Heart left ventricle (tissue), 16 donors: ENCODE measurements at regions not wholly inside any gene's neighbourhood (a gene's known extent, or its start where the extent isn't known, plus 50 kb on each side); places are given as distances from the start of the nearest gene placed in this dataset.

Experiments used
- ATAC-seq, 4 donors: fragments of 200-7000 bp; cut with Tn5 transposase; one replicate each; pipeline ENCODE4 v1.9.1; 2020 to 2022; ENCODE audit warnings: moderate library complexity in 4 of 4, mild to moderate bottlenecking in 3 of 4, moderate number of reproducible peaks in 1 of 4
- DNase-seq, 5 donors: peaks; one replicate each; pipeline ENCODE4 v3.0.0-alpha.2; 2020
- H3K27ac ChIP-seq, 12 donors: fragments of 200-600 bp; sonication (generic) in 4 of 12; one replicate each; pipeline versions ENCODE4 v1.5.0 to v1.8.0; 2016 to 2022; ENCODE audit warnings: mild to moderate bottlenecking in 2 of 12
- H3K27me3 ChIP-seq, 9 donors: fragments of 200-600 bp; sonication (generic) in 2 of 9; one replicate each; pipeline versions ENCODE4 v1.5.1 to v1.8.0; 2016 to 2022; ENCODE audit warnings: mild to moderate bottlenecking in 3 of 9
- H3K36me3 ChIP-seq, 9 donors: fragments of 200-600 bp; sonication (generic) in 2 of 9; one replicate each; pipeline versions ENCODE4 v1.5.0 to v1.8.0; 2018 to 2022; ENCODE audit warnings: mild to moderate bottlenecking in 2 of 9
- H3K4me1 ChIP-seq, 12 donors: fragments of 200-600 bp; sonication (generic) in 4 of 12; one replicate each; pipeline versions ENCODE4 v1.5.0 to v1.8.0; 2016 to 2022; ENCODE audit warnings: mild to moderate bottlenecking in 3 of 12
- H3K4me3 ChIP-seq, 12 donors: fragments of 200-600 bp; sonication (generic) in 4 of 12; one replicate each; pipeline versions ENCODE4 v1.5.0 to v1.8.0; 2017 to 2022; ENCODE audit warnings: mild to moderate bottlenecking in 9 of 12, moderate library complexity in 4 of 12
- H3K9me3 ChIP-seq, 12 donors: fragments of 200-600 bp; sonication (generic) in 4 of 12; one replicate each; pipeline versions ENCODE4 v1.5.0 to v1.8.0; 2016 to 2022; ENCODE audit warnings: mild to moderate bottlenecking in 1 of 12
- CTCF ChIP-seq, 12 donors: fragments of 200-600 bp; sonication (generic) in 4 of 12; IDR thresholded peaks; one replicate each; pipeline versions ENCODE4 v1.5.0 to v1.8.0; 2018 to 2022; ENCODE audit warnings: antibody characterized with exemption in 12 of 12, mild to moderate bottlenecking in 5 of 12
- POLR2A ChIP-seq, 2 donors: fragments of 450-650 bp; IDR thresholded peaks; one replicate each; pipeline ENCODE4 v1.6.1; 2017; ENCODE audit warnings: antibody characterized with exemption in 2 of 2, mild to moderate bottlenecking in 2 of 2, moderate library complexity in 2 of 2
- WGBS, 4 donors: extraction: QIAGEN DNeasy Blood & Tissue Kit in 2 of 4; methylation state at CpG; one replicate each; pipeline versions ENCODE4 v1.1.5 to v1.1.7; 2013 to 2018; 5-methylcytosine and 5-hydroxymethylcytosine counted together
- intact Hi-C, 10 donors: fragments of 100-400 bp; cut with DNase I; formaldehyde crosslinking; loops; one replicate each; pipeline versions ENCODE4 v1.11.1 to v1.14.2; 2022
- donor health status: ischemic (EF 13 %, LVEDD 7.1; RV severe dilation, severe dysfunction).
- donor health status: healthy with polysubstance abuse.
- donor health status: DM: no; HTN: yes; CAD: no.
- donor health status: DM: no; HTN: no; CAD: no.
- donor health status: ischemic (EF 25% LVEDD 6.9; RV normal size, moderate dysfunction).
- donor health status: ischemic (EF 25% LVEDD 5.7; RV mildly dilated, moderate dysfunction).
- donor health status: healthy.
- donor health status: DM: yes; HTN: yes; CAD: no.
- donor health status: ischemic (EF 35%, LVEDD 5.7; RV mildly dilated, moderate dysfunction).
- donor health status: nonischemic (EF 11% LVEDD 7.7; RV severe dilation, severe dysfunction).
- donor health status: DM: yes; HTN: yes; CAD: no.
- donor health status: PGD.
- donor health status: ischemic (EF 29% LVEDD 5.4; RV normal size, mild dysfunction).
- donor health status: nonischemic (EF 23%, LVEDD 6.1; RV moderate dilation, normal function).

DNA sequence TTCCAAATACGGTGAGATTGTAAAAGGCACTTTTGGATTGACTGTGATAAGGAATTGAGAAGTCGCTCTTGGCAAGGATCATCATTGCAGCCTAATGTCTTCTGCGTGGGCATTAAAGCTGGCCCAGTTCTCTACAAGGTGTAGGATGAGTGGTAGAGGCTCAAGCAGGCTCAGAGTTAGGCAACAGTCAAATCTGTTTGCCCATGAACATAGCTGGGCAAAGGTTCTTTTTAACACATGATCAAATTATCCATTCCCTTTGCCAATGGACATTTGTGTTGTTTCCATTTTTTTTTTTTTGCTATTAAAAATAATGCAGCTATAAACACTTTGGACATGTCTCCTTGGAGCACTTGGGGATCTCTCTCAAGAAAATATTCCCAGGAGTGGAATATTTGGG is 229.1 kb upstream of the FAT1 start:
- 72 to 85% (median 75%) methylated on average over 3 of the region's 3 CpGs for WGBS, 4 donors
- no peak overlapping the region for H3K27ac ChIP-seq
- H3K4me1 ChIP-seq, result peaks cover 0 to 27% (median 4%) of the 10 kb centered on the region in 12 donors
- ATAC-seq, result no peak
- H3K36me3 ChIP-seq, result no peaks in the 10 kb centered on the region
- DNase-seq, result no peak
- H3K27me3 ChIP-seq, result no peaks in the 10 kb centered on the region
- TF ChIP-seq CTCF (IDR thresholded peaks at IDR 0.05) (no peak), POLR2A (IDR thresholded peaks at IDR 0.05) (no peak)
- peaks cover 0 to 3% (median 0%) of the 10 kb centered on the region in 12 donors for H3K9me3 ChIP-seq
- no peak overlapping the region for H3K4me3 ChIP-seq
- intact Hi-C loops, result no loop called here

DNA sequence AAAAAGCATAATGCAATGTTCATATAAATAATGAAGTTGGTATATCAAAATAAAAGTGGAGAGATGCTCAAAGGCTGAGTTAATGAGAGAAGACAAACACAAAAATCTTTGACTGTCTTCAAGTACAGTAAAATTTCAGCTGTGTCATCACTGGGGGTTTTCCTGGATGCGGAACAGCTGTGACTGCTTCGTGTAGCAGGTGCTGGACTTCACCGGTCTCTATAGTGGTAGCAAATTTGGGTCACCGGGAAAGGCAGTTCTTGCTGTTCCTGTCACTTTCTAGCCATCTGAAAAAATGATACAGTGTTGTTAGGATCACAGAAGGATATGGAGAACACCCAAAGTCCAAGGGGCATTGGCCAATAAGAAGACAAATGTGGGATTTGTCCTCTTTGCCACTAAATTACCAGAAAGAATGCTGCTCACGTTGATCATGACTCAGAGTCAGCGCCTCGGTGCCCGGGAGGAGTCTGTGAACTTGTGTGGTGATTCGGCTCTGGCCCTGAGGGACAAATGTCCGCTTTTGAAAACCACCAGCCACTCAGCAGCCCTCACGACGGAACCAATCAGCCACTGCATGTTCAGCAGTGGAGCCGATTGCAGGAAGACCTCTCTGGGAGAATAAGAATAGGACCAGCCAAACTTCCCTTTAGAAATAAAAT is 230.1 kb upstream of the FAT1 start:
- 72 to 79% (median 76%) methylated on average over 13 of the region's 13 CpGs for WGBS, 4 donors
- Histone ChIP-seq H3K9me3 (peaks cover 0 to 3% (median 0%) of the 10 kb centered on the region in 12 donors), H3K27me3 (no peaks in the 10 kb centered on the region), H3K4me1 (peaks cover 0 to 17% (median 0%) of the 10 kb centered on the region in 12 donors), H3K4me3 (peak overlapping the region in 2 of 12 donors; percentile 2 to 15), H3K27ac (peak overlapping the region in 5 of 12 donors; percentile 18 to 69 (median 55)), H3K36me3 (no peaks in the 10 kb centered on the region)
- peak in 2 of 4 donors; percentile 59 to 65 for ATAC-seq
- TF ChIP-seq CTCF (IDR thresholded peaks at IDR 0.05) (no peak), POLR2A (IDR thresholded peaks at IDR 0.05) (no peak)
- intact Hi-C loops, result no loop called here
- DNase-seq, result peak in 3 of 5 donors; percentile 25 to 36 (median 26)

DNA sequence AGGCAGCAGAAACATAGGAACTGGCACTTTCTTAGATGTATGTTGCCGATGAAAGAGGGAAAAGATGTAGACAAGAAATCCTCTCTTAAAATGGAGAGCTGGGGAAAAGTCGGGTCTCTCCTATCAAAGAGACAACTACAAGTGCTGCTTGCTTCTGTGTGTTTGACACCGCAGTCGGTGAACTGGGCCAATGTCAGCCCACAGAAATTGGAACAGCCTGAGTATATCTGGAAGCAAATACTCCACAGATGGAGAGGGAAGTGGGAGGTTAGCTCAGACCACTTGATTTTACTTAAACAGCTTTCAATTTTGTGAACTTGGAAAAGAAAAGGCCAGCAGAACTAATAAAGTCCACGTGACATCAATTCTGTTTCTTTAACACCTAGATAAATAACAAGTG is 230.9 kb upstream of the FAT1 start:
- H3K4me1 ChIP-seq, result peaks cover 0 to 10% (median 0%) of the 10 kb centered on the region in 12 donors
- H3K4me3 ChIP-seq, result no peak overlapping the region
- peak overlapping the region in 5 of 12 donors; percentile 18 to 69 (median 55) for H3K27ac ChIP-seq
- peaks cover 0 to 3% (median 0%) of the 10 kb centered on the region in 12 donors for H3K9me3 ChIP-seq
- 57 to 66% (median 60%) methylated on average over 5 of the region's 5 CpGs for WGBS, 4 donors
- intact Hi-C loops, result no loop called here
- no peaks in the 10 kb centered on the region for H3K27me3 ChIP-seq
- no peaks in the 10 kb centered on the region for H3K36me3 ChIP-seq
- peak in 2 of 4 donors; percentile 59 to 74 for ATAC-seq
- DNase-seq, result peak in 1 of 5 donors; percentile 21
- TF ChIP-seq CTCF (IDR thresholded peaks at IDR 0.05), result no peak
- no peak for TF ChIP-seq POLR2A (IDR thresholded peaks at IDR 0.05)

GRCh38 chr4:186954956-186955355 is 231.3 kb upstream of the FAT1 start:
- H3K4me1 ChIP-seq, result peaks cover 0 to 9% (median 0%) of the 10 kb centered on the region in 12 donors
- ATAC-seq (no peak), DNase-seq (no peak)
- no peak for TF ChIP-seq POLR2A (IDR thresholded peaks at IDR 0.05)
- TF ChIP-seq CTCF (IDR thresholded peaks at IDR 0.05), result no peak
- H3K27me3 ChIP-seq, result no peaks in the 10 kb centered on the region
- peak overlapping the region in 3 of 12 donors; percentile 17 to 69 (median 29) for H3K27ac ChIP-seq
- H3K9me3 ChIP-seq, result peaks cover 0 to 3% (median 0%) of the 10 kb centered on the region in 12 donors
- H3K4me3 ChIP-seq, result no peak overlapping the region
- no peaks in the 10 kb centered on the region for H3K36me3 ChIP-seq
- intact Hi-C loops, result no loop called here
- WGBS, 4 donors, result 66 to 81% (median 72%) methylated on average over 7 of the region's 7 CpGs
